ENCODE measurements at regions not wholly inside any gene's neighbourhood (a gene's known extent, or its start where the extent isn't known, plus 50 kb on each side); places are given as distances from the start of the nearest gene placed in this dataset.

DNA sequence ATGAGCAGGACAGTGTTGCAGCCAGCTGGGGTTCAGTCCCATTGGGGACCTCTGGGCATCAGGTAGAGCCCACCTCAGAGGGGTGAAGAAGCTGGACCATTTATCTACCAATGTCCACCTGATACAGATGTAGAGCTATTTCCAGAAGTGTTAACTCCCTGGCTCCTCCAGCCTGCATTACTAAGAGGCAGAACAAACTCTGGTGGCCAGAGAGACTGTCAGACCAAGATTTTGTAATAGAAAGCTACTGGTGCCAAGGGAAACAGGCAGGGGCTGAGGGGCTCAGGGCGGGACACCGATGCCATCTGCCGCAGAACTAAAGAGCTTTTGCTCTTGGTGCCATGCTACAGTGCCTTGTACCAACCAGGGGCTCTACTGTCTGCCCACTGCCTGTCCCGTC, 268.2 kb upstream of the HABP2 start:
- Histone ChIP-seq H3K36me3 (no peaks in the 10 kb centered on the region), H3K27me3 (ENCODE audit: insufficient read depth, low read depth, severe bottlenecking) (no peaks in the 10 kb centered on the region), H3K27ac (no peak overlapping the region), H3K9me3 (ENCODE audit: severe bottlenecking) (no peaks in the 10 kb centered on the region), H3K4me3 (ENCODE audit: low read depth, low read length) (no peak overlapping the region)
- DNase-seq = no peak
- TF ChIP-seq, protein P1, sequence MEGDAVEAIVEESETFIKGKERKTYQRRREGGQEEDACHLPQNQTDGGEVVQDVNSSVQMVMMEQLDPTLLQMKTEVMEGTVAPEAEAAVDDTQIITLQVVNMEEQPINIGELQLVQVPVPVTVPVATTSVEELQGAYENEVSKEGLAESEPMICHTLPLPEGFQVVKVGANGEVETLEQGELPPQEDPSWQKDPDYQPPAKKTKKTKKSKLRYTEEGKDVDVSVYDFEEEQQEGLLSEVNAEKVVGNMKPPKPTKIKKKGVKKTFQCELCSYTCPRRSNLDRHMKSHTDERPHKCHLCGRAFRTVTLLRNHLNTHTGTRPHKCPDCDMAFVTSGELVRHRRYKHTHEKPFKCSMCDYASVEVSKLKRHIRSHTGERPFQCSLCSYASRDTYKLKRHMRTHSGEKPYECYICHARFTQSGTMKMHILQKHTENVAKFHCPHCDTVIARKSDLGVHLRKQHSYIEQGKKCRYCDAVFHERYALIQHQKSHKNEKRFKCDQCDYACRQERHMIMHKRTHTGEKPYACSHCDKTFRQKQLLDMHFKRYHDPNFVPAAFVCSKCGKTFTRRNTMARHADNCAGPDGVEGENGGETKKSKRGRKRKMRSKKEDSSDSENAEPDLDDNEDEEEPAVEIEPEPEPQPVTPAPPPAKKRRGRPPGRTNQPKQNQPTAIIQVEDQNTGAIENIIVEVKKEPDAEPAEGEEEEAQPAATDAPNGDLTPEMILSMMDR (IDR thresholded peaks at IDR 0.05; ENCODE audit: low read depth, low read length) = no peak

DNA sequence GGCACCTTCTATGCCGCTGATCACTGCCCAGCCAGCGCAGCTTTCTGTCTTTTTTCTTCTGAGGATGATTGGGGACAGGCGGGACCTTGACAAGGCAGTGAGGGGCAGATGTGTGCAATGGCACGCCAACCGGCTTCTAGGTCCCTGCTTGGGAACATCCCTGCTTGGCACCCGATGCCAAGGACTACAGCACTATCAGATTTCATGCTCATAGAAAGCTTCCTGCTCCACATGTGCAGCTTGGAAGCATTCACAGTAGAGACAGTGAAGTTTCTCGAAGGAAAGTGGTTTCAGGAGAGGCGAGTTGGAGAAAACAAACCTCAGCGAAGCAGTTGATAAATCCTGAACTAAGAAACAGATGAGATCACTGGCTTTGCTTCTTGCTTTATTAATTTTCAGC, 267.5 kb upstream of the HABP2 start:
- Histone ChIP-seq H3K4me3 (ENCODE audit: low read depth, low read length) (no peak overlapping the region), H3K36me3 (no peaks in the 10 kb centered on the region), H3K27ac (no peak overlapping the region), H3K27me3 (ENCODE audit: insufficient read depth, low read depth, severe bottlenecking) (no peaks in the 10 kb centered on the region), H3K9me3 (ENCODE audit: severe bottlenecking) (no peaks in the 10 kb centered on the region)
- TF ChIP-seq, protein P1 (IDR thresholded peaks at IDR 0.05; ENCODE audit: low read depth, low read length) = no peak
- no peak for DNase-seq

DNA sequence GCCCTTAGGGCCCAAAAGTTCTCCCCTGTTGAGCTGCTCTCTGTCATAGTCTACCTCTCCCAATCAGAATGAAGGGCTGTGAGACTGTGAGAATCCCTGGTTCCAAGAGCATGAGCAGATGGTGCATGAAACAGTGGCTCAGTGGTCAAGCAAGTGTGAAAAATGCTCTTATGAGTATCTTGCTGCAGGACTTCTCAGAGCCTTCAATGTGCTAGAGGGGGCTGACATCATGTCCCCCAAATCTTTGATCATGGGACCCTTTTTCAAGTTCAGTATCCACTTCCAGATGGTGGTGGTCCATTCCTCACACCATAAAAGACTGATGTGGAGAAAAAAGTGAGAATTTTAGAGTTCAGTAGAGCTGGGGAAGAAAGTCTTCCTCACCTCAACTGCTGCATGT, 265.3 kb upstream of the HABP2 start:
- Histone ChIP-seq H3K9me3 (ENCODE audit: severe bottlenecking) (no peaks in the 10 kb centered on the region), H3K4me3 (ENCODE audit: low read depth, low read length) (no peak overlapping the region), H3K36me3 (no peaks in the 10 kb centered on the region), H3K27me3 (ENCODE audit: insufficient read depth, low read depth, severe bottlenecking) (no peaks in the 10 kb centered on the region), H3K27ac (no peak overlapping the region)
- DNase-seq = no peak
- TF ChIP-seq, protein P1 (IDR thresholded peaks at IDR 0.05; ENCODE audit: low read depth, low read length) = no peak

DNA sequence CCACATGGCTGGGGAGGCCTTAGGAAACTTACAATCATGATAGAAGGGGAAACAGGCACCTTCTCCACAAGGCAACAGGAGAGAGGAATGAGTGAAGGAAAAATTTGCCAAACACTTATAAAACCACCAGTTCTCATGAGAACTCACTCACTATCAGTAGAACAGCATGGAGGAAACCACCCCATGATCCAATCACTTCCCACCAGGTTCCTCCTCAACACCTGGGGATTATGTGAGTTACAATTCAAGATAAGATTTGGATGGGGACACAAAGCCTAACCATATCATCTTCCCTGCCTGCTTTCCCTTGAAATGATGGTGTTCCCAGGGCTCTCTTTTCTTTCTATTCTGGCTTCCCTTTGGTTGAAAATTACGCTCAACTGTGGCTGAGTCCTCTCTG, 262.7 kb upstream of the HABP2 start:
- Histone ChIP-seq H3K36me3 (no peaks in the 10 kb centered on the region), H3K9me3 (ENCODE audit: severe bottlenecking) (no peaks in the 10 kb centered on the region), H3K27me3 (ENCODE audit: insufficient read depth, low read depth, severe bottlenecking) (no peaks in the 10 kb centered on the region), H3K27ac (no peak overlapping the region), H3K4me3 (ENCODE audit: low read depth, low read length) (no peak overlapping the region)
- no peak for DNase-seq
- TF ChIP-seq, protein P1 (IDR thresholded peaks at IDR 0.05; ENCODE audit: low read depth, low read length) = no peak

DNA sequence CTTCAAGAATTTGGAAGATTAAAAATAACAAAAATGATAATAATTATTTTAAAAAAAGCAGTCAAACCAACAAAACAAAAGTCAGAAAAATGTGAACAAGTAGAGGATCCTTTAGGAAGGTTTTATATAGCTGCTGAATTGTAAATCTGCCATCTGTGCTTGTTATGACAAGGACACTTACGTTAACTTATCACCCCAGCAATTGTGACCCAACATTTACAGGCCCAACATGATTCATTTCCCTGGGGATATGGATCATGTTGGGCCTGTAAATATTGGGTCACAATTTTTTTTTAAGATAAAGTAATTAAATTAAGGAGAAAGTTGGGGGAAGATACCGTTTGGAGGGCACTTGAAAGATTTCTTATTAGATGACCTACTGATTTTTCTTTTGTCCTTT, 261.4 kb upstream of the HABP2 start:
- no peak for DNase-seq
- TF ChIP-seq, protein P1 (IDR thresholded peaks at IDR 0.05; ENCODE audit: low read depth, low read length) = no peak
- H3K27ac ChIP-seq = no peak overlapping the region
- H3K36me3 ChIP-seq = no peaks in the 10 kb centered on the region
- no peaks in the 10 kb centered on the region for H3K27me3 ChIP-seq (ENCODE audit: insufficient read depth, low read depth, severe bottlenecking)
- H3K4me3 ChIP-seq (ENCODE audit: low read depth, low read length) = no peak overlapping the region
- no peaks in the 10 kb centered on the region for H3K9me3 ChIP-seq (ENCODE audit: severe bottlenecking)

DNA sequence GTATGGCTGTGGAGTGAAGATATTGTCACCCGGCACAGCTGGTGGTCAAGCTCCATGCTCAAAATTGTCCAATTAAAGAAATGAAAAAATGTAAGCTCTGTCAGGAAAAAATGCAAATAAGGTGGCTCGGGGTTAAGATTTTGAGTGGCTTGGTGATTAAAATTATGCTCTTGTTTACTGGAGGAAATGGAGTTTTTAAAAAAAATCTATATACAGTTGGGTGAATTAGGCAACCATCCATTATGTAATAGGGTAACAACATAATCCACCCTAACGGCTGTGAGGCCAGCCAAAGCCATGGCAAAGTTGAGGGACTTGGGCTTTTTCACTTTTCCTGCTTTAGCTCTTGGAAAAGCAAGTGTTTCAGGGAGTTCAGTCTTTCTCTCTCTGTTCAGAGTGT, 260.8 kb upstream of the HABP2 start:
- Histone ChIP-seq H3K4me3 (ENCODE audit: low read depth, low read length) (no peak overlapping the region), H3K27me3 (ENCODE audit: insufficient read depth, low read depth, severe bottlenecking) (no peaks in the 10 kb centered on the region), H3K36me3 (no peaks in the 10 kb centered on the region), H3K9me3 (ENCODE audit: severe bottlenecking) (no peaks in the 10 kb centered on the region), H3K27ac (no peak overlapping the region)
- TF ChIP-seq, protein P1 (IDR thresholded peaks at IDR 0.05; ENCODE audit: low read depth, low read length) = no peak
- no peak for DNase-seq

Data from WERI-Rb-1 (cell line).